Activated T-helper 2 cell treated with anti-CD3 and anti-CD28 coated beads, Interferon-gamma antibody, Interleukin-2, Interleukin-4, amounts not matched to agents 10 μg/mL and 5 μg/mL and 100 μg/mL, durations not matched to agents 14 hours and 24 hours and 36 hours (primary cell): ENCODE measurements at regions not wholly inside any gene's neighbourhood (a gene's known extent, or its start where the extent isn't known, plus 50 kb on each side); places are given as distances from the start of the nearest gene placed in this dataset.

ENCODE experiments used
- DNase-seq: peaks from one replicate; pipeline ENCODE4 v3.0.0; 2021; ENCODE audit warnings: low spot score
- H3K27ac Mint-ChIP-seq: one replicate; pipeline ENCODE4 v1.8.0; 2021; ENCODE audit warnings: mixed read lengths
- H3K27me3 Mint-ChIP-seq: one replicate; pipeline ENCODE4 v1.8.0; 2021; ENCODE audit warnings: low read depth, mixed read lengths
- H3K36me3 Mint-ChIP-seq: one replicate; pipeline ENCODE4 v1.8.0; 2021; ENCODE audit warnings: low read depth, mixed read lengths
- H3K4me1 Mint-ChIP-seq: one replicate; pipeline ENCODE4 v1.8.0; 2021; ENCODE audit warnings: low read depth, mixed read lengths
- H3K4me3 Mint-ChIP-seq: one replicate; pipeline ENCODE4 v1.8.0; 2021; ENCODE audit warnings: low read depth, mild to moderate bottlenecking, moderate library complexity, mixed read lengths
- H3K9me3 Mint-ChIP-seq: one replicate; pipeline ENCODE4 v1.8.0; 2021; ENCODE audit warnings: mixed read lengths
- intact Hi-C: fragments of 100-400 bp; cut with micrococcal nuclease; formaldehyde crosslinking; loops from one replicate; pipeline ENCODE4 v1.15.1; 2023

- H3K4me3 Mint-ChIP-seq, result no peak overlapping the region
- H3K9me3 Mint-ChIP-seq, result no peaks in the 10 kb centered on the region
- H3K27ac Mint-ChIP-seq, result no peak overlapping the region
- intact Hi-C loops, result no loop called here
- no peaks in the 10 kb centered on the region for H3K36me3 Mint-ChIP-seq
- peaks cover 16% of the 10 kb centered on the region for H3K27me3 Mint-ChIP-seq
- peaks cover 4% of the 10 kb centered on the region for H3K4me1 Mint-ChIP-seq
- DNase-seq, result no peak
Measured at GRCh38 chr2:237179161-237179560, 93.5 kb downstream of the COPS8 start.

DNA sequence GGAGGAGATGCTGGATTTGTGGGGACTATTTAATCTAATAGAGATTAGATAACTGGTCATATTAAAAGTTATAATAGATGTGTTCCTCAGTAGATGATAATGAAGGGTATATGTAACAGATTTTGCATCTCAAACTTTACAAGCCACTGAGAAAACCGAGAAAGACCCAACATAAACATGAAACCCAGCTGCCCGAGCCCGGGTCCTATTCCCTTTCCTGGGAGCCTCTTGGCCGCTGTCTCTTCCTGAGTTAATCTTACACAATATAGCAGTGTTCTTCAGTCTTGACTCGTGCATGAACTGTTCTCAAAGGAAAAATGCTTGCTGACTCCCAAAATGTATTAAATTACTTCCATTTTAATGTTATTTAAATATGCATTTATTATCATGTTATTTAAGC is 94.5 kb downstream of the COPS8 start:
- Mint-ChIP-seq H3K4me1 (peaks cover 5% of the 10 kb centered on the region), H3K9me3 (no peaks in the 10 kb centered on the region), H3K27me3 (peaks cover 12% of the 10 kb centered on the region), H3K27ac (no peak overlapping the region), H3K36me3 (no peaks in the 10 kb centered on the region), H3K4me3 (no peak overlapping the region)
- no peak for DNase-seq
- intact Hi-C loops, result no loop called here

- intact Hi-C loops, result no loop called here
- no peak overlapping the region for H3K4me3 Mint-ChIP-seq
- DNase-seq, result no peak
- H3K27me3 Mint-ChIP-seq, result peaks cover 6% of the 10 kb centered on the region
- no peaks in the 10 kb centered on the region for H3K36me3 Mint-ChIP-seq
- H3K9me3 Mint-ChIP-seq, result no peaks in the 10 kb centered on the region
- H3K27ac Mint-ChIP-seq, result no peak overlapping the region
- peaks cover 5% of the 10 kb centered on the region for H3K4me1 Mint-ChIP-seq
Measured at GRCh38 chr2:237180987-237181386, 95.3 kb downstream of the COPS8 start.

- Mint-ChIP-seq H3K27me3 (peaks cover 6% of the 10 kb centered on the region), H3K9me3 (no peaks in the 10 kb centered on the region)
- intact Hi-C loops, result no loop called here
Measured at GRCh38 chr2:237181844-237182243, 96.2 kb downstream of the COPS8 start.

GRCh38 chr2:237182422-237183123 is 96.9 kb downstream of the COPS8 start:
- H3K27me3 Mint-ChIP-seq, result peaks cover 9% of the 10 kb centered on the region

More at GRCh38 chr2:237181844-237182243, 96.2 kb downstream of the COPS8 start:
- Mint-ChIP-seq H3K4me3 (no peak overlapping the region), H3K27ac (no peak overlapping the region), H3K4me1 (peaks cover 5% of the 10 kb centered on the region), H3K36me3 (no peaks in the 10 kb centered on the region)
- DNase-seq, result no peak

DNA sequence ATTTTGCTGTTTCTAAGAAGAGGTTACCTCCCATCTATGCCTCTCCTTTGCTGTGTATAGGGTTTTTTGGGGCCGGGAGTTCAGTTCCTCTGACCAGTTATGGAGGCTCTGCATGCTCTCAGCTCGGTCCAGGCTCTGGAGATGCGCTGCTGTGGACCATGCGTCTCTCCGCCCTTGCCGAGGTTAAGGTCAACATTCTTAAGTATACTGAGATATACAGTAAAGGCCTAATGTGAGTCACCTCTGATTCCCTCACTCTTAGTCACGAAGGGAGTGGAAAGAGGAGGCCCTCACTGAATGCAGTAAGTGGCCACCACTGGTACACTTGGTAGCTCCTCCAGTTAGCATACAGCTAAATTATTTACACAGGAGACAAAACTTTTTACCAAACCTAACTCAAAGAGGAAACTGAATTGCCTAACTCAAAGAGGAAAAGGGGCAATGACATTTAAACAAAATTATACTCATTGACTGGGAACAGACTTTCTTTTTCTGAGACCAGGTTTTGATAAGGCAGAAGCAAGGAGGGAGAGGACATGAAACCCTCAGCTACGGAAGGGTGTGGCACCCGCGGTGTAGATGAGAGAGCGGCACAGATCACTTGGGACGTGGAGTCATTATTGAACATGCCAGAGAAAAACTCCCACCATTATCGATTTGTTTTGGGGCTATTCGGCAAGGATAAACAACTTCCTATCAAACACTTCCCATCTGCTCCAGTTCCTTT is 98.7 kb downstream of the COPS8 start:
- Mint-ChIP-seq H3K27me3 (peaks cover 9% of the 10 kb centered on the region), H3K4me1 (peaks cover 5% of the 10 kb centered on the region), H3K4me3 (no peak overlapping the region), H3K27ac (no peak overlapping the region), H3K36me3 (no peaks in the 10 kb centered on the region), H3K9me3 (peaks cover 2% of the 10 kb centered on the region)
- no peak for DNase-seq
- intact Hi-C loops, result no loop called here

More at GRCh38 chr2:237182422-237183123, 96.9 kb downstream of the COPS8 start:
- Mint-ChIP-seq H3K9me3 (no peaks in the 10 kb centered on the region), H3K4me3 (no peak overlapping the region), H3K36me3 (no peaks in the 10 kb centered on the region), H3K4me1 (peaks cover 5% of the 10 kb centered on the region), H3K27ac (no peak overlapping the region)
- intact Hi-C loops, result no loop called here
- DNase-seq, result no peak

DNA sequence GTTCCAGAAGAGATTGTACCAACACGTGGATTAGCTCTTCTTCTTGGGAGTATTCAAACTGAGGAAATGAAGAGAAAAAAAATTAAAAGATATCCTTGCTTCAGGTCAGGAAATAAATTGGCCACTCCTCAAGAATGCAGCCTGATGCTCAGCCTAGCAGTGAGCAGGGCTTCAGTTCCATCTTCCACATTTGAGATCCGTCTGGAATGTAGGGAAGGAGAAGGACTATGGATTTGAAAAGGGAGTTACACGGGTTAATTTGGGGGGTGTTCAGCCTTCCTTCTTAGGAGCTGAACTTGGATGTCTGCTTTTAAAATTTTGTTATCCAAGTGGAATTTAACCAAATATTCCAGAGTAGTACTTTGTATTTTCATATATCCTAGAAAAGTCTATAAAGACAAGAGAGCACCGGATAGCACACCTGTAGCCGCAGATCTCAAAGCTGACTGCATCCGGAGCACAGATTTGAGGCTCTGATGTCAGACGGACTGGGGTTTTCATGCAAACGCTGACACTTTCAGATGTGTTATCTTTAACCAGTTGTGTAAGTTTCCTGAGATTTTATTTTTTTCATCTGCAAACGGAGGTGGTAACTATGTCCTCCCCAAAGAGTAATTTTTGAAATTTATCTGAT is 99.3 kb downstream of the COPS8 start:
- no peak for DNase-seq
- Mint-ChIP-seq H3K9me3 (peaks cover 4% of the 10 kb centered on the region), H3K4me1 (peaks cover 5% of the 10 kb centered on the region), H3K27ac (no peak overlapping the region), H3K4me3 (no peak overlapping the region), H3K27me3 (peaks cover 9% of the 10 kb centered on the region), H3K36me3 (no peaks in the 10 kb centered on the region)
- intact Hi-C loops, result no loop called here

GRCh38 chr2:237185553-237185925 is 99.8 kb downstream of the COPS8 start:
- intact Hi-C loops, result no loop called here
- Mint-ChIP-seq H3K27me3 (peaks cover 9% of the 10 kb centered on the region), H3K9me3 (peaks cover 4% of the 10 kb centered on the region), H3K36me3 (no peaks in the 10 kb centered on the region), H3K4me3 (no peak overlapping the region), H3K4me1 (peaks cover 5% of the 10 kb centered on the region), H3K27ac (no peak overlapping the region)
- no peak for DNase-seq

DNA sequence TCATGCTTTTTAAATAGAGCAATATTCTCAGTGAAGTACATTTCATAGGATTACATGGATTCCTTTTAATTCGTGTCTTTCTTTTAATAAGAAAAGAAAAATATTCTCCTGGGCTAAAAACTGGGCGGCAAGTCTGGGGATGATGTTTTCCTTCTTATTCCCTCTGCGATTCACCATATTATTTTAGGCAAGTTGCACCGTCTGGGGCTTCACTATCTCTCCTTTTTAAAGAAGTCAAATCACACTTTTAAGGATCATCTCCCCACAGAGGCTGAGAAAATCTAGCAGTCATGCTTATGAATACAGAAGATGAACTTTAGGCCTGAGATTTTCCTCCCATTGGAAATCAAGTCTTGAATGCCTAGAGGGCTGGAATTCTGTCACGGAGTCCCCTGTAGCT is 104.1 kb downstream of the COPS8 start:
- Mint-ChIP-seq H3K36me3 (no peaks in the 10 kb centered on the region), H3K4me3 (no peak overlapping the region), H3K4me1 (no peaks in the 10 kb centered on the region)

GRCh38 chr2:237190966-237191713 is 105.5 kb downstream of the COPS8 start:
- DNase-seq, result no peak
- Mint-ChIP-seq H3K4me3 (no peak overlapping the region), H3K9me3 (peaks cover 4% of the 10 kb centered on the region), H3K27me3 (peaks cover 5% of the 10 kb centered on the region), H3K36me3 (no peaks in the 10 kb centered on the region), H3K27ac (no peak overlapping the region), H3K4me1 (no peaks in the 10 kb centered on the region)
- intact Hi-C loops, result no loop called here

More for the DNA sequence above, 104.1 kb downstream of the COPS8 start:
- H3K9me3 Mint-ChIP-seq, result peaks cover 4% of the 10 kb centered on the region
- intact Hi-C loops, result no loop called here
- DNase-seq, result no peak
- H3K27me3 Mint-ChIP-seq, result peaks cover 5% of the 10 kb centered on the region
- no peak overlapping the region for H3K27ac Mint-ChIP-seq

DNA sequence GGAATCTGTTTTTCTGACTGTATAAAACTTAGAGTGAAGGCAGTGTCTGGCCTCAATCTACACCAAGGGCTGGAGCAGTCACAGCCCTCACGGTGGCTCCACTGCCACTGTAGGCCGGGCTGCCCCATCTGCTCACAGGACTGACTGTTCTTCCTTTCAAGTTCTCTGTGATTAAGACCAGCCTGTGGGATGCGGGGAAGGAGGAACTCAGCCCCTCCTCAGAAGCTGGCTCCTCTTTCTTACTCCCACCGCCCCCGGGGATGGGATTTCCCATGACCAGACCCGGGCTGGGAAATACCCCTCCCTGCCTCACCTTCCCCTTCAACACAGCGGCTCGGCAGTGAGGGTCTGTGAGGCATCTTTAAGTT is 106.0 kb downstream of the COPS8 start:
- Mint-ChIP-seq H3K36me3 (no peaks in the 10 kb centered on the region), H3K9me3 (peaks cover 4% of the 10 kb centered on the region)

DNA sequence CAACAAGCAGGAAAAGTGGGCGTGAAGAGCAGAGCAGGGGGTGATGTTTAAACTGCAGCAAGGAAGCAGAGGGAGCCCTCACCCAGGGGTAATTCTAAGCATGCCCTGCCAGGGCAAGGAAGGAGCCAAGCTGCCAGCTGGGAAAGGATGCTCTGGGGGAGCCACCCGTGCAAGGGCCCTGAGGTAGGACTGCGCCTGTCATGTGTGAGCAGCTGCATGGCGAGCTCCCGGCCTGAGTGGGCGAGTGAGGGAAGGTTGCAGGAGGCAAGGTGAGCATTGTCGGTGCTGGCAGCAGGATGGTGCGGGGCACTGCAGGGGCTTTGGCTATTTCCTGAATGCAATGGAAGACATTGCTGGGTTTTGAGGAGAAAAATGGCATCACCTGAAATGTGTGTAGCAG is 107.2 kb downstream of the COPS8 start:
- Mint-ChIP-seq H3K4me1 (no peaks in the 10 kb centered on the region), H3K27me3 (no peaks in the 10 kb centered on the region), H3K27ac (no peak overlapping the region), H3K36me3 (no peaks in the 10 kb centered on the region), H3K9me3 (peaks cover 4% of the 10 kb centered on the region), H3K4me3 (no peak overlapping the region)
- no peak for DNase-seq
- intact Hi-C loops, result no loop called here

More for the DNA sequence above, 106.0 kb downstream of the COPS8 start:
- H3K4me3 Mint-ChIP-seq, result no peak overlapping the region
- H3K27me3 Mint-ChIP-seq, result peaks cover 5% of the 10 kb centered on the region
- DNase-seq, result no peak
- no peak overlapping the region for H3K27ac Mint-ChIP-seq
- intact Hi-C loops, result no loop called here
- H3K4me1 Mint-ChIP-seq, result no peaks in the 10 kb centered on the region
